HG02973 (cell line): ENCODE measurements at regions not wholly inside any gene's neighbourhood (a gene's known extent, or its start where the extent isn't known, plus 50 kb on each side); places are given as distances from the start of the nearest gene placed in this dataset.
"Not testable (repeated sequence)": the region's sequence is repeated elsewhere in the genome, so short reads cannot be mapped to it uniquely, and the experiment has no call there.

Source experiments
- ATAC-seq: cut with Tn5 transposase; IDR thresholded peaks from one replicate; pipeline ENCODE4 v1.9.1; 2021; ENCODE audit warnings: moderate library complexity; ENCODE audit not compliant: unreplicated experiment

DNA sequence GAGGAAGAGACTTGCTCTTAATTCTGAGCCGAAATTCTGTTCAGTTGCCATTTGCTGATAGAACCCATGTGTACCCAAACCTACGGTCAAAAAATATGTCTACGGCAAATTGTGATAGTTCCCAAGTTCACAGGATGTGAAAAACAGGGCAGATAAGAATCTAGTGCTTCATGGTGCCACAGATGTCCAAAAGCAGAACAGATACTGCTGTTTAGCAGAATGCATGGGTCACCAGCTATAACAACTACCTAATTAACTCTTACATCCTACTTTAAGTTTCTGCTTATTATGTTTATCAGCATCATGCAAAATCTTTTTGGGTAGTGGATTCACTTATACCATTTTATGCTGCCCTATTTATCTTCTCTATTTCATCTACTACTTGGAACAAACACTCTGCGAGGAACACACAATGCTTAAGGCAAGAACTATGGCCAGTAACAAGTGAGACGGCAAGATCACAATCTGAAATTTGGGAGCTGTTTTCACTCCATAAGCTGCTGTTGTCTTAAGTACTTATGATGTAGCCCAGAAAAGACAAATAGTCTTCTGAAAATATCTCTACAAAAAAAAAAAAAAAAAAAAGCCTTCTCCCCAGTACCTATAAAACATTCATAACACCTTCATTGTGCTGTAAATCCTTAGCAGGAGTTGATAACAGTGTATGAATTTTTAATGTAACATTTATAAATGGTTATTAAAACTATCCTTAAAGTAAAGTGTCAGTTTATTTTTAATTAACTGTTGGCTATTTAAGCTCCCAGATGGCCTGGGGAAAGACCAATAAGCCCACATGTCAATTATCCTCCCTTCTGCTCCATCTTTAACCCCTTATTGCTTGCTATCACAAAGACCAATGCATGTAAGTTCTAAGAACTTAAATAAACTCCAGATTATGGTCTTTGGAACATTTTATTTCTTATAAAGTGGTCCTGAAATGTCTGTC, 232.3 kb downstream of the TLR4 start:
- peak; percentile 90 for ATAC-seq

DNA sequence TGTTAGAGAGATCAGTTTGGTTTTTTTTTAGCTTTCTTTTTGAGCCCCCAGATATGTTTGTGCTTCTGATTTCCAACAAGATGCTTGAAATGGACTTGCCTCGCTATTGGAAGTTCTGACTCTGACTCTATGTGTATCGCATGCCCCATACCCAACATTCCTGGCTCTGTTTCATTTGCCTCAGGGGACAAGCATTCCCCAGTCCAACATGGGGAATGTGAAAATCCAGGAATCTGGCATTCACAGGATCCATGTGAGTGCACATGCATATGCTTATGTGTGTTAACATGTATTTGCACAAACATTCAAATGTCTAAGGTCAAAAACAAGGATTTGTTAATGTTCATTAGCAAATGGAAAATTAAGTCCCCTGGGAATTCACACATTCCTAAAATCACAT, 233.9 kb downstream of the TLR4 start:
- ATAC-seq: no peak

DNA sequence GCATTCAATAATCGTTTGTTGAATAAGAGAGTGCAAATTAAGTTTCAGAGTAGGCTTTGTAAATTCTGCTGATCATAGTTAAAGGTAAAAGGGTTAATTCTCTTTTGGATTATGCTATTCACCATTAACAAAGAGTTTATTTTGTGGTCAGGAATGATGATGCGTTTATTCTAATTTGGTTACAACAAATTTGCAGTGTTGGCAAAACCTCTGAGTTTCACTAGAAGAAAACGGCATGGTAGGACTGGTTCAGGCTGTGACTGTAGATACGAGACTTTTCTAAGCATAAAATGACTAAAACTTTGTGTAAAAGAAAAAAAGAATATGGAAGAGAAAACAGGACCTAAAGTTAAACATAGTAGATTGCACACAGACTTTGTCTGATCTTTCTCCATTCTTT, 234.7 kb downstream of the TLR4 start:
- ATAC-seq: no peak

DNA sequence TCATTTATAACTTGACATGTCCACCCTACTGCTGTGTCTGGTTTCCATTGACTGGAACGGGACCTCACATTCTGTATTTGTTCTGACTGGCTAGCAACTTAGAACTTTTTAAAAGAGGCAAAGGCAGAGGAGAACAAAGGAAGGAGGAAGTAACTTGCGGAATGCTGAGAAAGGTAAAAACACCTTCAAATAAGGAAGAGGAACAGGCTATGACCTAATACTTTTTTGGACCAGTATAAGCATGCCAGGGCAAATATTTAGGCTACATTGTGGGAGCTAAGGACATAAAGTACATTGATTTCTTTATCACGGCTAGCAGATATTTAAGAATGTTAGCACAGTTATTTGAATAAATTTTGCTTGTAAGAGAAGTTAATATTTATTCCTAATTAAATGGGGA, 240.5 kb downstream of the TLR4 start:
- ATAC-seq: not testable (repeated sequence)

DNA sequence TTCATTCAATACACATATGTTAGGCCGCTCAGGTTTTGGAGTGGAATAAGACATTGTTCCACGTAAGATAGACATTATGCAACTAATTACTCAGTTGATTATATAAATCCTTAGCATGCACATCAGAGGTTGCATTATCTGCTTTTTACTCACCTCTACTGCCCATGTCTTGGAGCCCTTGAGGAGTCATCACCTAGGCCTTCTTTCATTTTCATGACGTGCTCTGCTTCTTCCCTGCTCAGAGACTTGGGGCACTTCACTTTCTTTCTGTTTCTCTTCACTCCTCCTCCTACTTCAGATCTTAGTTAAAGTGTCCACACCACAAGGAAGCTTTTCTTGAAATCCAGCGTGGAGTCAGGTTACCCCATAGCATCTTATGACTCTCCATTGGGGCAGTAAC, 241.1 kb downstream of the TLR4 start:
- ATAC-seq: no peak

DNA sequence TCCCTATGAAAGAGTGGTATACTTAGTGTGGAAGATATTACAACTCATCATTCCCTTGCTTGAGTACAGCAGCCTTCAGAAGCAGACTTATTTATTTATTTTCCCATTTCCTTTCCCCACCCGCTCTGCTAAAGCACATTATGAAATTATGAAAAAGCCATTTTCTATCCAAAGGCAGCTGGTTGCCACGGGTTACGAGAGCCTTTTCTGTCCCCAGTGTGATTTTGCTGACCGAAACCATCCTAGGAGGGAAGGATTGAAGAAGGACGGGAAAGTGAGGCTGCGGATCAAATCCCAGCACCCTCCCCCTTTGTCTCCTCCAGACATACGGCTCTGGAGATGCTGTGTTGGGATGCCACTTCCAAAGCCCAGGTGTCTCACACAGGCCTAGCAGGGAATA, 246.9 kb downstream of the TLR4 start:
- ATAC-seq: no peak

DNA sequence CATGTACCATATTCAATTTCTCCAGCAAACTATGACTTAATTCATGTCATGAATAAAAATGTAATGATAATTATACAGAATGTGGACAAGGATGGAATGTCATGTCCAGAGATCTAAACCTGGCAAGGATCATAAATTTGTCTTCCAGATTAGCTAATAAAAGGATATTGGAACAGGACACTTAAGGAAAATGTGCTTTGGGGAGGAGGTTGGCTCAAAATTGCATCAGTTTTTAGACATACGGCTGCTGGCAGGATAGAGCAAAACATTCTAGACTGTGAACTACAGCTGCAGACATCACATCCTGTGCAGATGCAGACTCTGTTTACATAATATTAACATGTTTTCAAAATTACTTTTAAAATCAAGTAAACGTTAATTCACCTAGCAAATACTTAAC, 248.4 kb downstream of the TLR4 start:
- no peak for ATAC-seq

DNA sequence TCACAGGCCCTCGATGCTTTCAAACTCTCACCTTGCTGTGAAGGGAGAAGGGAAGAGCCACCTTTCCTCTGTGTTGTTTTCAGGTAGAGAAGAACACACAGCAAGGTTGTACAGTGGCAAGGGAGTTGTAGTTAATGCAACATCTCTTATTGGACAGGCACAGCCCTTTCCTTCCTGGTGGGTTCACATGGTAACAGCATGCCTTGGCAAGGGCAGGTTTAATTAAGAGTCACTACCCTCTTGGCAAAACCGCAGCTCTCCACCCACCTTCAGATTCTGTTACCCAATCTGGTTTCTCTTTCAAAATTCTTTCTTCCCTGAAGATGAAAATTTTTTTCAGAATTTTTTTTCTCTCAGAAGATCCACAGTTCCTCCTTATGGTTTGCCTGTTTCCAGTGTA, 253.1 kb downstream of the TLR4 start:
- ATAC-seq: no peak

DNA sequence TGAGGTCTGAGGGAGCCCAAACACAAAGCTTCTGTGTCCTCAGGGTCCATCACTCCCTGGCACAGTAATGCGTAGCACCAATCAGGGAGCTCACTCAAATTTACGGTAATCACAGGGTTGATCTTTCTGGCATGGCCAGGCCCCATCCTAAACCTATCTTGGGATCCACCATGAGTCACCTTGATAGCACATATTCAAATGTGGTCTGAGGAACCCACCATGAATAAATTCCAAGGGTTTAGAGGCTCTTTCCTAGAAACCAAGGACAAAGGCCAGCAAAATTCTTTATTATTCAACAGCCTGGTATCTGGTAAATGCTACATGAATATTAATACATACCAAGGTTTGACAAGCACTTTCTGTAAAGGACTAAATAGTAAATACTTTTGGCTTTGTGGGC, 254.5 kb downstream of the TLR4 start:
- no peak for ATAC-seq

DNA sequence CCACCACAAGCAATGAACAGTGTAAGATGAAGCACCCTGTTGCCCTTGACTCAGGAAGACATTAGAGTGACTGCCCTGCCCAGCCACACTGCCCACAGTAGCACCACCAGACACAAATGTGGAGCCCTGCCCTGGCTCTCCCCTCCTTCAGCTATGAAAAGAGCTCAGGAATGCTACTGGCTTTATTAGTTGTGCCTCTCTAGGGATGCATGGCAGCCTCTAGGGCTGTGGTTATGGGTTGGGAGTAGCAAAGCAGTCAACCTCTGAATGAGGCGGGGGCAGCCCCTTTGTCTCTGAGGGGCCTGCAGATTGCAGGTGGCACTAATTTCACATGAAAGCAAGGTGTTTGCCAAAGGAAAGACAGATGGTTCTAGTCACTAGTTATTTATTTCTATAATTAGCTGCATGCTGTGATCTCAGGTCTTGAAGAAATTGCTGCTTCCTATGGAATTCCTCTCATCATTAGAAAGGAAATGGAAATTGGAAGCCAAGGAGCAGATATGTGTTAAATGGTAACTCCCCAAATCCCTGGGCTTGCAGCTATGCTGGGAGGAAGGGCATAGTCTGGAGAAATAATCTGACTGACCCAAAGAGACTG, 259.4 kb downstream of the TLR4 start:
- no peak for ATAC-seq

DNA sequence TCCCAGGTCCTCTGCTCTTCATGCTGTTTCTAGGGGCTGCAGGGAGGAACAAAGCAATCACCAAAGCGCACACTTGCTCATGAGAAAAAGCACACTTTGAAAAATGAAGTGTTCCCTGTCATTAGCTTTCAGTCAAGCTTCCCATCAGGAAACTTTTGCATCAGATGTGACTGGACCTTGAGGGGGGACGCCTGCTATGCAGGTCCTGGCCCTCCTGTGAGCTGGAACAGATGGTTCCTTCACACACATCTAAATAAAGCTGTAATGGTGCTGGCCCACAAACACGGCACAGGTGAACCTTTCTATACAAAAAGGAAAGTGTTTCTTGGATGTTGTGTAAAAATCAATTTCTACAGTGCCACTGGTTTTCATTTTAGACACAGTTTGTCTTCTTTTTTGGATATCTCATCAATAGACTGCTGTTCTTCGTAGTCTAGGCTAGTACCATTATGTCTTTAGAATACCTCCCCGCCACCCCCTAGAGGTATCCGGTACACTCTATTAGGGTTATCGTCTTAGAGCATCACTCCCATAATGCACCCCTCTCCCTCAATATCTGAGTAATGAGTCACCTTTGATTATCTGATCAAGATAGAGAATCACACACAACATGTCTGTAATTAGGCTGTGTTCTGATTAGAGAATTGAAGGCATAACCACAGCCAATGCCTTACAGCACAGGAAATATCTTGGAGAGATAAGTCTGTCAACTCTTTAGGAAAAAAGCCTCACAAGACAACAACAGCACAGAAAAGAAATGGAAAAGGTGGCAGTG, 266.3 kb downstream of the TLR4 start:
- no peak for ATAC-seq

DNA sequence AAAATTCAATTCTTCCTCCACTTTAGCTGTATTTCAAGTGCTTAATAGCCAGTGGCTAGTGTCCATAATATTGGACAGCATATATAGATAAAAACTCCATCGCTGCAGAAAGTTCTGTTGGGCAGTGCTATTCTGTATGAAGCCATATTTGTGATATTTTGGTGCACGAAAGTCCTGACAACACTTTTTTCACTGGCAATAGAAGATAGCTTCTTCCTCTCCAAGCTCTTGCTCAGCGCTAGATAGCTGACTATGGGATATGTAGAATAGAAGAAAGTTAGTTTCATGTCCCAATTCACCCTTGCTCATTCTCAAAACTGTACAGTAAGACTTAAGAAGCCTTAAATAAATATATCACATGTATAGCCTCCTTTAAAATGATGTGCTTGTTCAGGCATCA, 269.9 kb downstream of the TLR4 start:
- ATAC-seq: no peak

DNA sequence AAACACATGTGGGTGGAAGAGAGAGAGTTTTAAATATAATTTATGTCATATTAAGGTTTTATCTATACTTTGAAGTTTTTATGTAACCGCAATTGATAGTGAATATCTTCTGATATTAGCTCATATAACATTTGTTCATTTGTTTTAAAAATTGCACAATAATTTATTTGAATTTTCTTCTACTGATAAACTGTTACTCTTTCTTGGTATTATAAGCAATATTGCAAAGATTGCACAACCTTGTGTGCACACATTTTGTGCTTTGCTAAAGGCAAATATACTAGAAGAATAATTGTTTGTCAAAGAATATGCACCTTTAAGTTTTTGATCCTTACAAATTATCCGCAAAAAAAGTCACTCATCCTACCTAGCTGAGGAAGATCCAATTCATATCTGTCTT, 275.7 kb downstream of the TLR4 start:
- no peak for ATAC-seq

DNA sequence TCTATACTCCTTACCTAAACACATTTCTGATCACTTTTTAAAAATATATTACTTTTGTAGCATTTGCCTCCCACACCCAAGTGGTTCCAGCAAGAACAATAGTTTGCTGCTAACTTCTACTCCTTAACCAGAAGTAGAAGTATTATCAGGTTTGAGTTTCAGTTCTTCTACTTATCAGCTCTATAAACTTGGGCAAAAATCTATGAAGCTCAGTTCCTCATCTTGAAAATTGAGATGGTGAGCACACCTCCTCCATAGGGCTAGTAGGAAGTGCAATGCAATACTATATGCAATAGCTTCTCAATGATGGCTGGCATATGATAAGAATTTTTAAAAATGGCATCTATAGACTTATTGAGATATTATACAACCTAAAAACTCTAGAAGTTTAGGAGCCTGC, 283.7 kb downstream of the TLR4 start:
- ATAC-seq: no peak

DNA sequence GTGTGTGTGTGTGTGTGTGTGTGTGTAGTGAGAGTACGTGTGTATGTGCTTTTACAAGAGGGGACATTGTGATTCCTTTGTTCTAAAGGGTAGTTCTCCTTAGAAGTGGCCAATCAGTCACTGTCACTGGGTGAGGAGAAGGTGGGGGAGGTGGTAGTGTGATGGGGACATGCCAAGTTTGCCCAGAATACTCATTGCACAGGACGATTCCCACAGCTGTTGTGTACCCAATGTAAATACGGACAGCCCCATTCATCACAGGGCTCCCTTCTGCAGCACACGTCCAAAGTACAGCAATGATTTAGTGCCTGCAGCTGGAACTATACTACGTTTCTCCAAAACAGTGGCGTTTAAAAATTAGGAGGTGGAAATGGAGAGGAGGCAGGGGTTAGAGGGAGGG, 287.8 kb downstream of the TLR4 start:
- no peak for ATAC-seq

DNA sequence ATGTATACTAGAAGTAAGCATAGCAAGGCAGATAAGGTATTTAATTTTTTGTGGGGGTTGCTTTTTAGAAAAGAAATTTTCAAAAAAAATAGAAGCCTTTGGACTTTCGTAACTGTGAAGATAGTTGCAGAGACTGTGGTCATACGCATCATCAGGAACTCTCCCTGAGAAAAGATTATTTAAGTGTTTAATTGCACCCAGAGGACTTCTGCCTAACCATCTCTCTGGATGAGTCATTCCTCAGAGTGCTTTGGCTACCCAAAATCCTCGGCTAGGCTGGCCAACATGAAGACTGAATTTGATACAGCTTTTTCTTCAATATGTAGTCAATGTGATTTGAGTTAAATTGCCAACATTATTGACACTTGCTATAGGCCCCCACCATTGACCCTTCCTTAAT, 296.4 kb downstream of the TLR4 start:
- no peak for ATAC-seq

DNA sequence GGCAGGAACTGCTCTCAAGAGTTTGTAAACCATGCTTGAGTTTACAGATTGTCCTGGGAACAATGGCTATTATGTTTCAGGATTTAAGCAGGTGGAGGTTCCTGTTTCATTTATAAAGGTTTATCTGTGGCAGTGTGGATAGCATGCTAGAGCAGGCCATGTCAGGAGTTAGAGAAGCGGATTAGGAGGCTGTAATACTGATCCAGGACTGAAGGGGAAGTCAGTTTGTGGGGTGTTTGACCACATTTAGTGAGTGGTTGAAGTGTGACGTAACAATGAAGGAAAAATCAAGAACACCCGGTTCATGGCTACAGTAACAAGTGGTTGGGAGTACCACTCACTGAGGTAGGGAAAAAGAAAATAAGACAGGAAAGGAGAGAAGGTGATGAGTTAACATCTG, 299.0 kb downstream of the TLR4 start:
- no peak for ATAC-seq

DNA sequence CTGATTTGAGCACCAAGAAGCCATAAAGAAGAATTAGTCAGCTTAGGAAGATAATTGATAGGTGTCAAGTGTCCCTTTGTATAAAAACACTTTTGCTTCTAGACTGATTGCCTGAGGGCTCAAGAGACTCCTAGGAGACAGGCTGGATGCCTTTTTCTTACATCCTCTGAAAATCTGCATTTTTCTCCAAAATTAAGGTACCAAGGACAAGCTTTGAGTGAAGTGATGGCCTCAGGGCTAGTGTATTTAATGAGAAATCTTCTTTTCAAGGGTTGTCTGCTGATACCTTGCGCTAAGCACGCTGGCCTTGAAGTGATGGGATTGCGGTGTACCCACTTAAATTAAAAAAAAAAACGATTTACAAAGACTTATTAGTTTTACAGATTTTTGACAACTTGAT, 304.0 kb downstream of the TLR4 start:
- no peak for ATAC-seq

DNA sequence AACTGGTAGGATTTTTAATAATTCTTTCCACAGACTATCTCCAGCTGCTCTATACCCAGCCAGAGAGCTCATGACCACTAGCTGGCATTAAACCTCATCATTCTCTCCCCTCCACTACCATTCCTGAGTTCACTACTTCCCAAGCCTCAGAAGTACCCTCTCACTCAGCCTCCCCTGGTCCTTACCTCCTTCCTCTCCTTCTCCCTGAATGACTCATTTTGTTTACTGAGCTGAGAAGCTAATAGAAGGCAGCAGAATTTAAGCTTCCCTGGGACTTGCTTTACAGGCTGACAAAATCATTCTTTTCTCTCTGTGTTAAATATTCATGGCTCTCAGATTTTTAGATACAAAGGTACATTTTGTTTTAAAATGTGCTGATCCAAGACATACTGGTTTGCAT, 305.4 kb downstream of the TLR4 start:
- no peak for ATAC-seq

DNA sequence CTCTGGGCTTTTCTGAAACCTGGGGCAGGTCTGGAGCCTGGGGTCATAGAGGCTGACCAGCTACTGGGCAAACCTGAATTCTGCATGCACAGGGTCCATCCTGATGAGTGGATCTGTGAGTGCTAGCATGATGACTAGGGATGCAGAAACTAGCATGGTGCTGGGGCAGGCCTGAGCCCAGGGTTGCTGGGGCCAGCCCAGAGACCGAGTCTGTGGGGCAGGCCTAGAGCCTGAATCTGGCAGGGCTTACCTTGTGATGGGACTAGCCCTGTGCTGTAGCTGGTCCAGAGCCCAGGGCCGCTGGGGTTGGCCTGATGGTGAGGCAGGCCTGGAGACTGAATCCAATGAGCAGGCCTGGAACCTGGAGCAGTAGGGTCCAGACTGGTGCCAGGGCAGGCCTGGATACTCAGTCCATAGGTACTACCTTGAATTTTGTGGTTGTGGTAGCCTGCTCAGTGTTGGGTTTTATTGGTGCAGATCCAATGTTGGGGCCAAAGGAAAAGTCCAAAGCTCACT, 313.5 kb downstream of the TLR4 start:
- ATAC-seq: no peak

DNA sequence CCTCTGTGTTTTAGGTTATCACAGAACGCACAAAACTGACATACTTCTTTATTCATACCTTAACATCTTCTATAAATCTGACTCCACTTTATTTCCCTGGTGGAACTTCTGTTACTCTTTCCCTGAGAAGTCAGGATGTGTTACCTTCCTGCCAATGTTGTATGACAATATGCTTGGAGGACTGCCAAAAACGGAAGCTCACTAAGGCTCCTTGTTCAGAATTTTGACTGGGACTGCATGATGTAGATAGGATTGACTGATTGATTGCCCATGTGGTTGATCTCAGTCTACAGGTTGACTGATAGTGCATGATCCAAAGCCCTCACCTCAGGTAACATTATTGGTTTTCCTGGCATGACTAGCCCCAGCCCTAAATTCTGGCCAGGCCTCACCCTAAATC, 319.4 kb downstream of the TLR4 start:
- ATAC-seq: no peak

DNA sequence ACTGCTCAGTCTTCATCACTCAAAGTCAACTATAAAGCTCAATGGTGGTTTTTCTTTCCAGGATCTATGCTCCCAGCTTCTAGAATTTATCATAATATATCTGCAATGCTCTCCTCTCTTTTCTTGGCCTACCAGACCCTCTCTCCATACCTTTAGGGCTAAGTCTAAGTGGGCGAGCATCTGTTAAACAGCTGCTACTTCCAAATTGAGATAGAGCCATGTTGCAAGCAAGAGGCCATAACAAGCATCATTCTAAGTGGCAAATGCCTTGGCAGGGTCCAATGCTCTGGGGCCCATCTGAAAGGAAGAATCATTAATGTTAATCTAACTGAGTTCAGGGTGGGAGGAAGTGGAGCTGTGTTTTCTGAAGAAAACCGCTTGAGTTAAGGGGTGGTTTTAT, 324.0 kb downstream of the TLR4 start:
- no peak for ATAC-seq
